GM23338 (cell line): ENCODE measurements at regions not wholly inside any gene's neighbourhood (a gene's known extent, or its start where the extent isn't known, plus 50 kb on each side); places are given as distances from the start of the nearest gene placed in this dataset.

Source experiments
- CREB1 ChIP-seq: fragments of 250-450 bp; sonication (Bioruptor Pico); IDR thresholded peaks from 2 replicates; pipeline ENCODE4 v1.5.0; 2020; ENCODE audit warnings: low read depth, mild to moderate bottlenecking, moderate library complexity
- POLR2AphosphoS5 ChIP-seq: IDR thresholded peaks from 2 replicates; pipeline ENCODE4 v1.6.1; 2016; ENCODE audit warnings: antibody characterized with exemption, low read depth

DNA sequence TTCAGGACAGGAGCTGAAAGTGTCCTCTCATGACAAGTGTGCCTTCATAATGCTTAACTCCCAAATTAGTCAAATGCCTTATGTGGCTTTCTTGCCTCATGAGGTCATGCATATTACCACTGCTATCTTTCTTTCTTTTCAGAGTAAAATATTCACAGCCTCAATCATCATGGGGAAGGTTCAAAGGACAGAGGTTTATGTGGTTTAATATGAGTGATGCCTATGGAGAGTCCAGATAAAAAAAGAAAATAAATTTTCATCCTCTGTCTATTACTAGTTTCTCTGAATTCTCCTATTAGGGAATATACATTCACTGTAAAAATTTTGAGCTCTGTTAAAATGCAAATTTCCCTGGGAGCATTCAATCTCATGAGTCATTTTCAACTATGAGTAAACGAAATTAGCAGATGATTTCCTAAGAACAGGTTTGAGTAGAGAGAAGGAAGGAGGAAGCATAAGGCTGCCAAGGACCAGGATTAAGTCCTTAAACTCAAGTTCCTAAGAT is 396.9 kb upstream of the ADGRB3 start:
- TF ChIP-seq POLR2AphosphoS5 = no peak
- TF ChIP-seq CREB1 (CRISPR knock-in tag) = no peak
